ENCODE measurements at regions not wholly inside any gene's neighbourhood (a gene's known extent, or its start where the extent isn't known, plus 50 kb on each side); places are given as distances from the start of the nearest gene placed in this dataset.
"Not testable (repeated sequence)": the region's sequence is repeated elsewhere in the genome, so short reads cannot be mapped to it uniquely, and the experiment has no call there.

GRCh38 chr2:234373481-234374149, 123.3 kb downstream of the ARL4C start:
- no peak for DNase-seq

DNA sequence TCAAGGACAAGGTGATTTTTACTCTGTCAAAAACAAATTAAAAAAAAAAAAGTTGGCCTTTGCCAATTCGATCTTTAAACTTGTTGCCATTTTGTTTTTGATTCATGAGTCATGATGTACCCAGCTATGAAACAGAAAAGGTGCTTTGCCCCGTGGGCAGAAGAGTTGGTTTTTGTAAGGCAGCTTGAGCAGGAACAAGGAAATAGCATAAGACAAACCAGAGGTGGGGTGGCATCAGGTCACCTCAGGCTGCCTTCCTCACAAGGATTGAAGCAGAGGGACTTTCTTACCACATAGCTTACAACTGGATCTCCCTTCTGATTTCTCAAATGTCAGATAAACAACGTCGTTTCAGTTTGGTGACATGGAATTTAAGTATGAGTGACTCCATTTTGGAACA, 123.8 kb downstream of the ARL4C start:
- DNase-seq: no peak

DNA sequence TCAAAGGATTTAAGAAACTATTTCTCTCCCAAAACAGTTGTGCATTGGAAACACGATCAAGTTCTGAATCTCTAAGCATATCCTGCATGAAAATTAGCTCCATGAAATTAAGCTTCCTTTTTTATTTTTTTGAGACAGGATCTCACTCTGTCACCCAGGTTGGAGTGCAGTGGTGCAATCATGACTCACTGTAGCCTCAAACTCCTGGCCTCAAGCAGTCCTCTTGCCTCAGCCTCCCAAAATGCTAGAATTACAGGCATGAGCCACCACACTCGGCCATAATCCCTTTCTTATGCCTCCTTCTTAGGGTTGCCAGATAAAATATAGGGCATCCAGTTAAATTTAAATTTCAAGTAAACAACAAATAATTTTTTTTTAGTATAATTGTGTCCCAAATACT, 124.4 kb downstream of the ARL4C start:
- no peak for DNase-seq

DNA sequence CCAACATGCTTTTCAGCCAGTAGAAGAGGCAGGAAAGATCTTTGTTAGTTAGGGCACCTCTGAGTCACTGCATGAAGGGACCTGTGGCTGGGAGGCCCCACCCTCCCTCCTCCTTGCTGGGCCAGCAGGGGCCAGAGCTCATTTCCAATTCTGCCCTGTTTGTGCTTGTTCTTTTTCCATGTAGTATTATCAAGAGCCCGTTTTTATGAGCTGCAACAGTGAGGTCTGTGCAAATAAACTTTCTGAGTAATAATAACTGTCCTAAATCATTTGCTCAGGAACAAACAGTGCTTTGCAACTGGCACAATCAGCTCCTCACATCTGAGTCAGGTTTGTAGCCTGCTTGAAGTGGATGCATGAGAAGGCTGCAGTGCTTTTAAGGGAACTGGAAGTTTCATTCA, 128.0 kb downstream of the ARL4C start:
- no peak for DNase-seq

GRCh38 chr2:234366891-234367290, 130.0 kb downstream of the ARL4C start:
- no peak for DNase-seq

DNA sequence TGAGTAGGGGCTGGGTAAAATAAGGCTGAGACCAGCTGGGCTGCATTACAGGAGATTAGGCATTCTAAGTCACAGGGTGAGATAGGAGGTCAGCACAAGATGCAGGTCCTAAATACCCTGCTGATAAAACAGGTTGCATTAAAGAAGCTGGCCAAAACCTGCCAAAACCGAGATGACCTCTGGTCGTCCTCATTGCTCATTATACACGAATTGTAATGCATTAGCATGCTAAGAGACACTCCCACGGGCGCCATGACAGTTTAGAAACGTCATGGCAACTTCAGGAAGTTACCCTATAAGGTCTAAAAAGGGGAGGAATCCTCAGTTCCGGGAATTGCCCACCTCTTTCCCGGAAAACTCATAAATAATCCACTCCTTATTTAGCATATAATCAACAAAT, 132.2 kb downstream of the ARL4C start:
- no peak for DNase-seq

- no peak for DNase-seq
These were observed 133.1 kb downstream of the ARL4C start for GRCh38 chr2:234363647-234364294.

DNA sequence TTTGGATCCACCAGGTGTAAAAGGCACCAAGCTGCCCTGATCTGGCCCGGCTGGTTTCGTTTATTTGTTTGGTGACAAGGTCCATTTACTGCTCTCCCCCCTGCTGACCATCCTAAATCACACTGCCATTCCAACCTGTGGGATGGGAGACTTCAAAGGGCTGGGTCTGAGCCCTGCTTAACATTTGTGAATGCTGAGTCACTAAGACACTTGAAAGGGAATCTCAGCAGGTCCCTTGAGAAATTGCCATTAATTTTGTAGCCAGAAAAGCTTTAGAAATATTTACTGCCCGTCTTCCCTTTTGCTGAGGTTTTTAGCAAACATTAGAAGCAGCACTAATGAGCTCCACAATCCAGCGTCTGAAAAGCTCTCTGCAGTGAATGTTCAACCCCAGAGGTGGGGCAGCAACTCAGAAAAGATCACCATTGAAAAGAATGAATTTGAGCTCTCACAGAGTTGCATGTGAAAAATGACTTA, 133.8 kb downstream of the ARL4C start:
- no peak for DNase-seq

GRCh38 chr2:234360313-234360975, 136.4 kb downstream of the ARL4C start:
- not testable (repeated sequence) for DNase-seq

GRCh38 chr2:234357666-234358065, 139.2 kb downstream of the ARL4C start:
- DNase-seq: no peak

DNA sequence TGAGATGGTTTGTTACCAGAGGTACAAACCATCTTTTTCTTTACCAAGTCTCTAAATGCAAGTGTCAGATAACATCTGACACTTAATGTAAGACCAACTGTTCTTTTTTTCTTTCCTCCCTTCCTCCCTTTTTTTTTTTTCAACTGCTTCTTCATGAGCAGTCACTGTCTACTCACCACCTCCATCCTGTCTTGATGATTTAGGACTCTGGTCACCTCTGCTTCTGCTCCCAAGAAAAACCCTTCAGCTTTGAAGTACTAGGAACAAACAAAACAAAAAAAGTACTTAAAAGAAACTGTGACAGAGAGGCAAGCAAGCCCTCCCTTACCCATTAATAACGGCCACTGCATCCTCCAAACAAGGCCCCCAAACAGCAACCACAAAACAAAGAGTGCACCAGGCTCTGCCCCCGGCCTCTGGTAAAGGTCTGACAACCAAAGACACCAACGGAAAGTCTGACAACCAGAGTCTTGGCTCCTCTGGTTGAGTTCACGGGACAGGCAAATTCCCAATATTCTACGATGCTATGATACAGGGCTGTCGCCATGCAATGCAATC, 141.0 kb downstream of the ARL4C start:
- no peak for DNase-seq

GRCh38 chr2:234355021-234355720, 141.7 kb downstream of the ARL4C start:
- DNase-seq: no peak

DNA sequence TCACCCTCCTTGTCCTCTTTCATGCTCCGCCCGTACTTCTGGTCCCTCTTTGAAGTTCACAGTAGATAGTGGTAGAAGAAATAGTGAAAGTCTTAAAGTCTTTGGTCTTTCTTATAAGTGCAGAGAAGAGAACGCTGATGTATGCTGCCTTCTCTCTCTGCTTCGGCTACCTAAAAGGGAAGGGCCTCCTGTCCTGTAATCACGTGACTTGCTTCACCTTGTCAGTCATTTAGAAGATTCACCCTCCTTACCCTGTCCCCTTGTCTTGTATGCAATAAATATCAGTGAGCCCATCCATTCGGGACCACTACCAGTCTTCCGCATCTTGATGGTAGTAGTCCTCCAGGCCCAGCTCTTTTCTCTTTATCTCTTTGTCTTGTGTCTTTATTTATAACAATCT, 144.6 kb downstream of the ARL4C start:
- no peak for DNase-seq

DNA sequence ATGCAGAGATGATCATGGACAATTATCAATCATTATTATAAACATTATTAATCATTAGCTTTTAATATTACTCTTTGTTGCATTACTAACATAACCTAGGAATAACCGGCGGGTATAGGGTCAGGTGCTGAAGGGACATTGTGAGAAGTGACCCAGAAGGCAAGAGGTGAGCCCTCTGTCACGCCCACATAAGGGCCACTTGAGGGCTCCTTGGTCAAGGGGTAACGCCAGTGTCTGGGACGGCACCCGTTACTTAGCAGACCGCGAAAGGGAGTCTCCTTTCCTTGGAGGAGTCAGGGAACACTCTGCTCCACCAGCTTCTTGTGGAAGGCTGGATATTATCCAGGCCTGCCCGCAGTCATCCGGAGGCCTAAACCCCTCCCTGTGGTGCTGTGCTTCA, 145.0 kb downstream of the ARL4C start:
- DNase-seq: not testable (repeated sequence)

DNA sequence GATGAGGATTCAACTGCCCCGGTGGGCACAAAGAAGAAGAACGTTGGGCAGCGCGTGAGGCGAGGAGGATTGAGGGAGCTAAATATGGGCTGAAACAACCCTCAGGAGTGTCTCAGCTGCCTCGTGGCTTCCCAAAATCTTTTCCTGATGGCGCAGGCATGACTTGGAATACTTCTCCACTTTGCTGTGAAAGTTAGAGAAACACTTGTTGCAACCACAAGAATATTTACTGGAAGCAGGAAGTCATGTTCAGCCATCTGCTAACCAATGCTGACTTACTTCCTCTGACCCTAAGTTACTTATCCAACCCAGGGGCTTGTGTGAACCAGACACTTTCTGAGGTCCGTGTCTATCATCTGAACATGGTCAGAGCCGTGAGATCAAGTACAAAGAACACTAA, 148.8 kb downstream of the ARL4C start:
- DNase-seq: no peak

DNA sequence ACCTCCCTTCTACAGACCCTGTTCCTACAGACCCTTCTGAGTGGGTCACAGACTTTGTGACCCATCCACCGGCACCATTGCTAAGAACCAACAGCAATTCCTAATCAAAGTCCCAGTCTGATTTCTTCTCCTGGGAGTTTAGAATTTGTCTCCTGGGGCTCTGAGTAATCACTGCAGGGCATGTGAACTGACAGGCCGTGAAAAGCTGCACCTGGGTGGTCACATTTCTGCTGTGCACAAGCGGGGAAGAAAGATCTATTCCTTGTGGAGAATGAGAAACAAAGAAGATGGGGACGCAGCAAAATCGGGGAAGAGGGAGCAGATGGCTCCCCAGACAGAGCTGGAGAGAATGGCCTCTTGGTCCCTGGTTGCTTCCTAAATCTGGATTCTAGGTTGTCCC, 151.0 kb downstream of the ARL4C start:
- DNase-seq: no peak

- no peak for DNase-seq
These were observed 152.9 kb downstream of the ARL4C start for GRCh38 chr2:234344012-234344411.

DNA sequence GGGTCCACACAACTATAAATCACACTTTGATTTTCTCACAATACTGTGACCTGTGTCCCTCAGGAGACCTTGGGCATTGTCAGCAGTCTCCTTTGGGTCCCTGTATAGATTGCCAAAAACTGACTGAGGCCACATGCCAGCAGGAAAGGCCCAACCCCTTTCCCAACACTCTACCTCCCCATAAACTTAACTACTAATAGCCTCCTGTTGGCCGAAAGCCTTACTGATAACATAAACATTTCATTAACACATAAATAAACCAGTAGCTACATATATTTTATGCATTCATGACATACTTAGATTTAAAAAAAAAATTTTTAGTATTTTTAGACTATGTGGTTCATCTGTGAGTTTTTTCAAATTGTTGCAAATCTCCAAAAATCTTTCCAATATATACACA, 153.5 kb downstream of the ARL4C start:
- DNase-seq: no peak

DNA sequence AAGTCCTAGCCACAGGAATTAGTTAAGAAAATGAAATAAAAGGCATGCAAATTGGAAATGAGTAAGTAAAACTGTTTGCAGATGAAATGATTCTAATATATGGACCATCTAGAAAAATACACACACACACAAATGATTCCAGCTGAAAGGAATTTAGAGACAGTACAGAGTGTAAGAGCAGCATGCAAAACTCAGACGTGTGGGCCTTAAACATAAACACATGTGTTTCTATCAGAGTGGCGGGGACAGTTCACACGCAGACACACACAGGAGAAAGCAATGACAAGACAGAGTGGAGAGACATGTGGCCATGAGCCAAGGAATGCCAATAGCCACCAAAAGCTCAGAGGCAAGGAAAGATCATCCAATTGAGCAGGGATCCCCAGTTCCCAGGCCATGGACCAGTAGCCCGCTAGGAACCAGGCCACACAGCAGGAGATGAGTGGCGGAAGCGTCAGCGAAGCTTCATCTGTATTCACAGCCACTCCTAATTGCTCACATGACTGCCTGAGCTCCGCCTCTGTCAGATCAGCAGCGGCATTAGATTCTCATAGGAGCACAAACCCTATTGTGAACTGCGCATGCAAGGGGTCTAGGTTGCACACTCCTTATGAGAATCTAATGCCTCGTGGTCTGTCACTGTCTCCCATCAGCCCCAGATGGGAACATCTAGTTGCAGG, 155.4 kb downstream of the ARL4C start:
- DNase-seq: no peak

DNA sequence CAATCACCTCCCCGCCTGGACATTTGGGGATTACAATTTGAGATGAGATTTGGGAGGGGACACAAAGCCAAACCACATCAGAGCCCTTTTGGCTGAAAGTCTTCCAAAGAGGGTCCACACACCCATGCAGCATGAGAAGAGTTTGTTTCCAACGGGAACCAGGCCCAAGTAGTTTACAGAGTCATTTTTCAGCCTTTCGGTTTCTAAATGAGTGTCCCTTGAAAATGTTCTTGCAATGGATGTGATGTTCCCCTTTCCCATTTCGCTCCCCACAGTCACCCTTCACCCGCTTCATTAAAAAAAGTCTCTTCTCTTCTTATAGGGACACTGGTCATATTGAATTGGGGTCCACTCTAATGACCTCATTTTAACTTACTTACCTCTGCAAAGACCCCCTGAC, 157.4 kb downstream of the ARL4C start:
- no peak for DNase-seq

- no peak for DNase-seq
These were observed 157.9 kb downstream of the ARL4C start for GRCh38 chr2:234339011-234339410.

GRCh38 chr2:234335661-234336228, 161.1 kb downstream of the ARL4C start:
- no peak for DNase-seq
